ENCODE measurements at regions not wholly inside any gene's neighbourhood (a gene's known extent, or its start where the extent isn't known, plus 50 kb on each side); places are given as distances from the start of the nearest gene placed in this dataset.

DNA sequence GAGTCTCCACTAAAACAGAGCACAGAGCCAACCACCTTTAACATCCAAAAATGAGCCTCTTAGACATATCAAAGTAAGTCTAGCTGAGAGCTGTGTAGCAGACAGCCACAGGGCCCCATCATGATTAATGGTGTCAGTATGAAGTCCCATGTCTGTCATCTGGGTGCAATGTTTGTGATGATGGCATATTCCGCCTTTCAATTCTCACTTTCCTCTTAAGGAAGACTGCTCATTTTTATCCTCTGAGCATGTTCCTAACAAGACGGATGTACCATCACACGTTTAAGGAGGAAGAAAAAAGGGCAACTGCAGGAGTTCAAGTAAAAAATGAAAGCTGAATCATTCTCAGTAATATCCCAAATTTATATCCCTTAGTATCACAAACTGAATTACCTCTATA, 85.8 kb upstream of the KCNMB2 start:
- no peak for DNase-seq

DNA sequence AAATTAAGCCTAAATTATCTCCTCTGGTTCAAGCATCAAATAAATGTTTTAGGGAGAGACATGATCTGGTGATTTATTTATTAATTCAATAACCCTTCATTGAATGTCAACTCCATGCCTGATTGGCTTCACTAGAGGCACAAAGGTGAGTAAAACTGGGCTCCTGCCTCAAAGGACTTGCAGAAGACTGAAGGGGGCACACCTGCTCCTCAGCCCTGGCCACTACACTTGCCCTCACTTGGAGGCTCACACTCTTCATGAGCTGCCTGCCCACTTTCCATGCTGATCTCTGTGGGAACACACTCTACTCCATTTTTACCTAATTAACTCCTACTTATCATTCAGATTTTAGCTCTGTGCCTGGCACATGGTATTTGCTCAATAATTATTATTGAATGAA, 84.4 kb upstream of the KCNMB2 start:
- DNase-seq: no peak

DNA sequence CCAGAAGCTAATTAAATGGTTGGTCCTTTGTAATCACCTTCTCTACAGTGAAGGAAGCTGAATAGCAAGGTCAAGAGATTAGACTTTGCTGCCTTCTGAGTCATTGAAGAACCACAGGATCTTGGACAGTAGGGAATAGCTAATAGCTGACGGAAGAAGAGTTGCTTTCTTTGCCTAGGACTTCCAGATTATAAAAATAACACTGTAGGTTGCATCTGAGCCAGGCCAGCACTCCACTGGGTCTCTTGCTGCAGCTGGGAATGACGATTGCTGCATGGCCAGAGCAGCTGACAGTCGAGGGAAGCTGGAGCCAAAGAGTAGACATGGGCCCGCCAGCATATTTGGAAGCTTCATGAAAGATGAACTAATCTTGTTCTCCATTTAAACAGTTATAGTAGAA, 81.5 kb upstream of the KCNMB2 start:
- peak in 1 of 2 donors; percentile 2 for DNase-seq

DNA sequence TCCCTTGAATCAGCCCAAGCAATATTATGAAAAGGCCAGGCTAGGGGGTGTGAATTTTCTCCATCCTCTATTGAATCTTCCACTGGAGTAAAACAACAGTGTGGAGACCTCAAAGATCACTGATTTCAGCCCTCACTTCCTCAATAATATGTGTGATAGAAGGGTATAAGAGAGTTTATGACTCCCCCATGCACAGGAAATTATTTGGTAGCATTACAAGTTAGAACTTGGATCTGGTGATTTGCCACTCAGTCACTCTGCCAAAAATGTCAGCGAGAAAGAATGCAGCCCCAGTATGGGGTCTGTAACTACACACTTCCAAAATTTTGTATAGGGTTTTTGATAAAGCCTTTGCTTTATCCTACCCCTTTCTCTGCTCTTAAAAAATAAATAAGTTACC, 81.0 kb upstream of the KCNMB2 start:
- DNase-seq: no peak

DNA sequence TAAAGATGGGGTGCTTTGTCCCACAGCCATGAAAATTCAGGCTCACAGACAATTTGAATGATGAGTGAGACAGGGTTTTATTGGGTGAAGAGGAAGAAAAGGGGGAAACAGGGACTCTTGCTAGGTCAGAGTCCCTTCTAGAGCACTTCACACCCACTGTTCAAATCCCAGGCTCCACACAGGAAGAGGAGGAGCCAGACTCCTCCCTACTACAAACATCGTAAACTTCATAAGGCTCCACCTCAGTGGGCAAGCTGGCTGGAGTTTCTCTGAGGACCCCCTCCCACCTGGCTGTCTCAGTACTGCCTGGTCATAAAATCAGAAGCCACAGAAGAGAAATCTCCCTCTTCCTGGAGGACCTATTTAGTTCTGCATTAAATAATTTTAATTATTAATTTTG, 80.3 kb upstream of the KCNMB2 start:
- DNase-seq: no peak

DNA sequence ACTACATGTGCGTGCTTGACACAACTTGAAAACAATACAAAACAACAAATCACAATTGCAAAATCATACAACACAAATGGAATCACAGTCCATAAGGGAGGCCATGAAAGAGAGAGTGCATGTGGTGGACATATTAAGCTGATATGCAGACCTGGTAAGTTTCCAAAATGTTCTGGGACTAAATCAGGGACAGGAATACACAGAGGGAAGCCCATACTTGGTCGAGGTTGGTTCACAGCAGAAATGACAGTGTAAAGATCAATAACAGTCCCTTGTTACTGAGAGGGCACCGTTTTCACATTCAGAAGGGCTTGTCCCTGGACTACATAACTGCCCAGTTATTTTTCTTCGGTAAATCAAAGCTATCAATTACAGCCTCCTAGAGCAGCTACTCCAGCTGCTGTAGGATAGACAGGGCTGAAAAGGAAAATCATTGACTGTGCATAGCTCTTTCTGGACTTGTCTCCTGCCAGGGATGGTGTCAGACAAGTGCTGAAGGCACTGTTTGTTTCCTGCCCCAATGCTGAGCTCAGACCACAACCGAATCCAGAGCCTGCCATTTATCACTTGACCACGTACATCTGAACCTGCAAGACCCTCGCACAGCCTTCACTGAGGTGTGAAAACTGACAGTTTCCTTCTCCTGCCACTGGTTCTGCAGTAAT, 79.5 kb upstream of the KCNMB2 start:
- peak in 1 of 2 donors; percentile 4 for DNase-seq

DNA sequence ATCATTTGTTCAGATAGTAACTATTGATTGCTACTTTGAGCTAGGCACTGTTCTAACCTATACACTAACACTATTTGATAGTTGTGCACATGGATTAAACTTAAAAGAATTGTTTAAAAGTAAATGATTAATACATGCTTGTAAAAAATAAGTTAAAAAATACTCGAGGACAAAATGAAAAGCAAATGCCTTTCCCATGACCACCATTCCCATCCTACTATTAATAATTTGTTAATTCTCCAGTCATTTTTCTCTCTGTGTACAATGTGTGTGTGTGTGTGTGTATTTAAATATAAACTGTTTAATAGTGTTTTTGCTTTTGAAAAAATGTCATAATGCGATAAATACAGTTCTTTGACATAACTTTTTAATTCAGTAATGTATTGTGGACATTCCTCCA, 78.7 kb upstream of the KCNMB2 start:
- no peak for DNase-seq

DNA sequence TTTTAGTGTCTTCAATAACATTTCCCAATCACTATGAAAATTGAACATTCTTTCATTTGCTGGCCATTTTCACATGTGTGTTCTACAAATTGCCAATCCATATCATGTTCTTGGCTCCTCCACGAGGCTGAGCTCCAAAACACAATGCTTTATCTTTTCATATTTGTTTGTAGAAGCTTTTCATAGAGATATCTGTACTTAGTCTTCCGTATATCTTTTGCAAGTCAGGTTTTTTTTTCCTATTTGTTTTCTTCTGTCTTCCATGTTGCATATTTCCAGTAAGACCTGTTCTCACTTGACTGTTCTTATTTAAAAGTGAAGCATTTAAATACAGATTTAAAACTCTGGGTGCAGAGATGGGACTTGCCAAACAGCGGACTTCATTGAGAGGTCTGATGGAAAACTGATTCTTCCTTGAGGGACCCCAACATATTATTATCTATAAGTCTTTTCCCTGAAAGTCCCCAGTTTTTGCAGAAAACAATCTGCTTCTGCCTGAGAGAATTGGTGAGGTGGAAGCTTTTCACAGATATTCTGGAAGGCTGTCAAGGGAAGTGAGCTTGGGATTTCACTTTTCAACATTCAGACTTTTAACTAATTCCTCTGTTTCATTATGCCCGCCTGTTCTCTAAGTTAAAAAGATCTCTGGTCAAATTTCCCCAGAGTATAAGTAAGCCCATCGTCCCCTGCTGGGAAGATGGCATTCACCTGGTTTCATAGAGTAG, 77.8 kb upstream of the KCNMB2 start:
- no peak for DNase-seq

DNA sequence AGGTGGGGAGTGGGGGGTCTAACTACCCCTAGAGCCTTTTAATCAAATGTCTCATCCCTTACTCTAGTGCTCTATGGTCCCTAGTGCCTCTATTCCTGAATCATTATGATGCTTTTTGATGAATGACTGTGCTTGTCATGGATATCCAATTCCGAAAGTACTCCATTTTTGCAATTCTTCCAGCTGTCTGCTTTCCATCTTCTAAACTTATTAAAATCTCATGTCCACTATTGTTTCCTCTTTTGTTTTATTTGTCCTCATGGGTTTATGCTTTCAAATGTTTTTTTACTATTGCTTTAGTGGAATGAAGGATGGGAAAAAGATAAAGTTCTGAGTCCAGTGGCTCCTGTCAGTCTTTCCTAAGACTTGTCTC, 77.2 kb upstream of the KCNMB2 start:
- DNase-seq: no peak

DNA sequence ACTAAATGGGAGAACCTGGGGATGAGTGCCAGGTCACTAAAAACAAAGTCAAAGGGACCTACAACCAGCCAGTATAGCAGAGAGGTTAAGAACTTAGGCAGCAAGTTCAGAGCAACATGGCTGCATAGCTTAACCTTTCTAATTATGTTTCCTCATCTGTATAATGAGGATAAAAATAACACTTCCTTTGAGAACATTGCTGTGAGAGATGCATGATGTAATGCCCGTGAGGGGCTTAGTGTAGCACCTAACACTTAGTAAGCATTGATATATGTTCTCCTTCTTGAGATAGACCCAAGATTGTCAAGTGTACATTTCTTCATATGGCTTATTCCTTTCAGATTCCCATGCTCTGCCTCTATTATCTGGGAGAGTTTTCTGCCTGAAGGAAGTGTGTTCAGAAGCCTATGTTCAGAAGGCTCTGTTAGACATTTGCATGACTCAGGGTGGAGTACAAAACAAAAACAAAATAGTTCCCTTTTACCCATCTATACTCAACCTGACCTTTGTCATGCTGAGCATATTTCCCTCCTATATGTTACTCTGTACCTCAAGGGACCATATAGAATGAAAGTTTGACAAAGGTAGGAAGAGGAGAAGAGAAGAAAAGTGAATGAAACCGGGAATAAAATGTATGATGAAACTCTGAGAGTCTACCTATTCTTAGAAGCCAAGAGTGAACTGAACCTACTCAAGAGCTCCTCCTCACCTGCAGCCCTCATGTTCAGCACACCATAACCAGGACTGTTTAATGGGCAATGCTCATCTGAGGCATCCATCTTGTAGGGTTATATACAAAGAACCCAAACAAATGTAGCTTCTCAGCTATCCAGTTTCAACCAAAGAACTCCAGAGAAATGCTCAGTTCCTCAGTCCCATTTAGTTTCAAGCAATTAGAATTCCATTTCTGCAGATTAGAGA, 70.7 kb upstream of the KCNMB2 start:
- DNase-seq: no peak

DNA sequence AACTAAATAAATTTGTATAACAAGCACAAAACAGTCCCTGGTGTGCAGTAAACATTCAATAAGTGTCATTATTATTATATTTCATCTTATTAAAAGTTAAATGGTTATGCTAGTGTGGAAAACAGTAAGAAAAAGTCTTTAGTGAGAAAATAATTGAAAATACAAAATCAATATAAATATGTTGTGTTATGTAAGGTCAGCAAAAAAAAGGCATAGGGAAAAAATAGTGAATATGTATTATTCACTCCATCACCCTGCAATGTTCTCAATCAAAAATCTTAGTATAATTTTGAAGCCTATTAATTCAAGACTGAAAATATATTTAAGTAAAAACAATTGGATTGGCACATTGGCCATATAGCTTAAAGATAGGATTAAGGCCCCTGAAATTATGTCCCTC, 63.3 kb upstream of the KCNMB2 start:
- DNase-seq: no peak

DNA sequence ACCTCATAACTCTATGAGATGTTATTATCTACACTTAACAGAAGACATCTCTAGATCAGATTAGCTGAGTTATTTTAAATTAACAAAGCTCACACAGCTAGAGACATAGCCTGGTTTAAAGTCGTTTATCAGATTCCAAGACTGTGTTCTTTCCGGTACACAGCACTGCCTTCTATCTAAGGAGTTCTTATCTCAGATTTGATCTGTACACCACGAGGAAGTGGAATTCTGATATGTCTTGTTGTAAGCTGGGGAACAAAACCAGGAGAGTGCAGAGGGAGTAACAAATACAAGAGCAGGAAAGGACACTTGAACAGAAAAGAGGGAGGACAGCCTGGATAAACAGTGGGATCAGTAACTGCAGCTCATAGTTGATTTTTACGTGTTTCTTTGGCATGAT, 61.7 kb upstream of the KCNMB2 start:
- no peak for DNase-seq

DNA sequence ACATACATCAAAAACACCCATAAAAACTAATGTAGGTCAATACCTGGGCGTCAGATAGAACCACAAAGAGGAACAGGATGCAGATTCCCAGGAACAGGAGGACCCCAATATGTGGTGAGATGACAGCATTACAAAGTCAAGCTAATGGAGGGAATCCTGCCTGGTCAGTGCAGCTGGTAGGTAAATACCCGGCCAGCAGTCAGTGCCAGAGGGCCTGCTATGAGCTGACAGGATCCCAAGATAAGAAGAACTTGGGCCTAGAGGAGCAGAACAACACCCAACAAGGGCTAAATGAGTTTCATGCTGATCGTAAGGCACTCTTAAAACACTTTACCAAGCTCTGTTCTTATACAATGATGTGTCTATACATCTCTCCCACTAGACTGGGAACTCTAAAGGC, 61.2 kb upstream of the KCNMB2 start:
- no peak for DNase-seq

DNA sequence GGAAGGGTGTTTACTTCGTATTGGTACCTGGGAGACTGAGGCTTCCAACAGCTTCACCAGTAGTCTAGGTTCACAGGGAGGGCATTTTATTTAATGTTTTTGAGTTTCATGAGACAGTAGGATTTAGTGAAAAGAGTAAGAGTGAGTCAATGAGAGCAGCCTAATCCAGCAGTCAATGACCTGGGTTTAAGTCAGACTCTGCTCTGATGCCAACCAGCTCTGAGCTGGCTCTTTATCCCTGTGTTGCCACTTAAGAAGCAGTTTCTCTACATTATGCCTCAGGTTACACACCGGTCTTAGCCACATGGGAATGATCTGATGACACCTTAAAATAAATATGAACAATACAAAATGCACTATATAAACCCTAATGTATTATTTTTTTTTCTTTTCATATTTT, 59.4 kb upstream of the KCNMB2 start:
- DNase-seq: no peak

DNA sequence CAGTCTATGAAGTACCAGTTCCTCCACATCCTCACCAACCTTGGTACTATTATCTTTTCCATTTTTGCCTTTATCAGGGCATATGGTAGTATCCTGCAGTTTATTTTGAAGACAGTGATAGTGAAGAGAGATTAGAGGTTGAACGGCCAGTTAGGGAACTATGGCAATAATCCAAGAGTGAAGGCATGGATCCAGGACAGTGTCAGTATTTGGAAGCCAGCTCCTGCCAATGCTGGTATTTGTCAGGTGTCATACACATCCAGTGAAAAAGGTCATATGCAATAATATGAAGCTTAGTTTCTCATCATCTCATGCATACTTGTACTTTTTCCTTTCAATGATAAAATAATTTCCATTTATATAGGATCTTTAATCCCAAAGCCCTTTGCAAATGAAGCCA, 56.8 kb upstream of the KCNMB2 start:
- no peak for DNase-seq

DNA sequence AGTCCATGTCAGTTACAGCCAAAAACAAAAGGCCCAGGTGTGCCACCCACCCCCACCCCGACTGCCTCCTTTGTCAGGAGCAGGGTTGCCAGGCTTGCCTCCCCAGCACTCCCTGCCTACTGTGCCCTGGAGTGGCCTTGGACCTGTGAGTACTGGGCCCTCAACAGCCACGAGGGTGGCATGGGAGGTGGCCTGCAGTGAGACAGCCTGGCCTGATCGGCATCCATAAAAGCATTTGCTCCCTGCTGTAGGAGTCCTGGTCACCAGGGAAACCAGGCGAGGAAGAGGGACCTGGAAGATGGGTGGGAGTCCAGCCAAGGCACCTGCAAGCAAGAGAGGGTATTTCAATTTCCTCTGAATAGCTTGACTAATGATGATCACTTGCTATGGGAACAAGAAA, 56.4 kb upstream of the KCNMB2 start:
- DNase-seq: no peak

DNA sequence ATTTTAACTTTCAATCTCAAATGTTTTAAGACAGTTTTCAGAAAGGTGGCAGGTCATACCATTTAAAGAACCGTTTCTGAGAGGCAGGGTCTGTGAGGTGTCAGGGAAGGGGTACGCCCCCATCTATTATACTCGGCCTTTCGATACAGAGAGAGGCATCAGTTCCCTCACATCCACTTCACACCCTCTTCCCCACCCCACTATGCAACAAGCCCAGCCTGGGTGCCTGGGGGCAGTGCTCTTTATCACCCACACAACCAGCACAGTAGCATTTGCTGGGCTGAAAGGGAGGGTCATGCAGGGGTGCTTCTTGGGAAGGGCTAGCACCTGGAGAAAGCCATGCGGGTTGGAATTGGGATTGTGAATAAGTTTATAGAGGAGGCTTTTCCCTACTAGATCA, 56.0 kb upstream of the KCNMB2 start:
- no peak for DNase-seq

DNA sequence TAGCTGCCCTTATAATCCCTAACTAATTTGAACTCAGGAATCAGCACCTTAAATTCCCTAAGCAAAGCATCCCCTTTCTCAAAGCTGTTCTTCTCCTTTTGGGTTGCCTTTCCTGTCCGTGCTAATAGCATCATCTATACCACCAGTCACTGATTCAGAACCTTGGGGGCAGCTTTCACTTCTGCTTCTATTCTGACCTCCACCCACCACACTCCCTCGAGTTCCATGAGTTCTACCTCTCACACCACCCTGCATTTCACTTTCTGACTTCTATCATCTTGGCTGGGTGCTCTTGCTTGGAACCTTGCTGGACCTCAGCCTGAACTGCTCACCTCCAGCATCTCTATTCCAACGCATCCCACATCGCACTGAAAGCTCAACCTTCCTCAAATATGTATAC, 55.4 kb upstream of the KCNMB2 start:
- DNase-seq: no peak

DNA sequence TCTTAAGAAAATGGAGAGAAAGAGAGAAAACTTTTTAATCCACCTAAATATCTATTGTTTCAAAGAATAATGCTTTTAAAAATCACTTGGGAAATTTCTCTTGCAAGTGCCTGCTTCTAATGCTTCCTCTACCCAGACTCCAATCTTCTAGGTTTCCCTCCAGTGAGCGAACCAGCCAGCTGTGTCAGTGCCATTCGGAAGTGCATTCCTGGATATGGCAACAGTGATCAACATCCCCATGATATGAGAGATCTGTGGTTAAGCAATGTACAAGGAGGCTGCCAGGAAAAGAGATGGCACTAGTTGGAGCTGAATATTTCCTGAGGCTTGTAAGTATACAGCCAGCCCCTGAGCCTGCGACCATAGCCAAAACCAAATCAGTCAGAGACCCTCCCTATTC, 53.3 kb upstream of the KCNMB2 start:
- no peak for DNase-seq

DNA sequence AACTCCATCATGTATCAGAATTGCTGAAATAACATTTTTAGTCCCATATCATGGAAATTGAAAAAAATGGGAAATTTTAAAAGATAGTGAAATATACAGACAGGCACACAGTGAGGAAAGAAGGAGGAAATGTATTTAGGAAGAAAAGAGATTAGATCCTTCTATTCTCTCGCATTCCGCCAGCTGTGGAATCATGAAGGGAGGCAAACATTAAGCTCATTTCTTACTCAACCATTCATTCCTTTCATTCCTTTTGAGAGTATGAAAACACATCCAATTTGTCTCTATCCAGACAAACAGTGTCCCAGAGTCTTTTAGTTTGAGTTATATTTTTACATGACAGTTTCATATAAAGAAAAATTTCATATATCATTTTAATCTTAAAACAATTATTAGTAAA, 52.5 kb upstream of the KCNMB2 start:
- DNase-seq: no peak

DNA sequence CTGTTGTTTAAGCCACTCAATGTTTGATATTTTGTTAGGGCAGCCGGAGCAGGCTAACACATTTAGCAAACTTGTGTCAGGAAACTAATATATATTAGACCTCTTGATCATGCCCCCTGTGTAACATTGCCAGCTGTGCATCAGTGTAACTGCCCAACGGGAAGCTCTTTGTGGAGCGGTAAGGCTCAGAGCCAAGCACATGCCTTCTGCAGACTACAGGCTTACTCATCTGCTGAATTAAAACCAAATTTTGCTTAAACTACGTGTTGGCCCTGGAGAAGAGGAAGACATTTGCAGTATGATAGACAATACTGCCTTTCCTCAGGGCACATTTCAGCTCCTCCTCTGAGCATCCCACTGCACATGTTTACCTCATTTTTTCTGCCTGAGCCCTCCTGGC, 50.5 kb upstream of the KCNMB2 start:
- DNase-seq: no peak

All from hippocampal formation (tissue), 2 donors.